Cardiac muscle cell (in vitro differentiated cells and primary cell): ENCODE measurements at regions not wholly inside any gene's neighbourhood (a gene's known extent, or its start where the extent isn't known, plus 50 kb on each side); places are given as distances from the start of the nearest gene placed in this dataset.

Source experiments
- DNase-seq, 2 donors: peaks; one replicate each; pipeline versions ENCODE4 v3.0.0 to v3.0.0-alpha.2; 2010 to 2017; ENCODE audit warnings: low read depth in 1 of 2, low spot score in 1 of 2
- H3K27ac ChIP-seq: fragments of 200-600 bp; sonication (generic); 2 replicates; pipeline ENCODE4 v1.5.1; 2016
- H3K27me3 ChIP-seq: fragments of 200-600 bp; sonication (generic); 2 replicates; pipeline ENCODE4 v1.6.0; 2016; ENCODE audit warnings: control low read depth
- H3K36me3 ChIP-seq: fragments of 200-600 bp; sonication (generic); 2 replicates; pipeline ENCODE4 v1.5.1; 2016; ENCODE audit warnings: control low read depth
- H3K4me1 ChIP-seq: fragments of 200-600 bp; sonication (generic); 2 replicates; pipeline ENCODE4 v1.8.1; 2017; ENCODE audit warnings: low read depth, mild to moderate bottlenecking, mixed run types
- H3K4me3 ChIP-seq: fragments of 200-600 bp; sonication (generic); 2 replicates; pipeline ENCODE4 v1.5.1; 2016; ENCODE audit warnings: mild to moderate bottlenecking
- H3K9me3 ChIP-seq: fragments of 200-600 bp; sonication (generic); 2 replicates; pipeline ENCODE4 v1.5.1; 2017; ENCODE audit warnings: low read depth, mild to moderate bottlenecking, control low read depth
- CTCF ChIP-seq: IDR thresholded peaks from 2 replicates; pipeline ENCODE4 v1.5.1; 2012; ENCODE audit warnings: low read depth, mild to moderate bottlenecking, low read length

- TF ChIP-seq CTCF, result no peak
- no peaks in the 10 kb centered on the region for H3K9me3 ChIP-seq
- DNase-seq, result no peak
- no peak overlapping the region for H3K4me3 ChIP-seq
- no peak overlapping the region for H3K27ac ChIP-seq
- no peaks in the 10 kb centered on the region for H3K4me1 ChIP-seq
- no peaks in the 10 kb centered on the region for H3K27me3 ChIP-seq
- no peaks in the 10 kb centered on the region for H3K36me3 ChIP-seq
Observed at GRCh38 chr5:63655043-63655442, 307.2 kb downstream of the HTR1A start.

- no peaks in the 10 kb centered on the region for H3K9me3 ChIP-seq
- no peak for TF ChIP-seq CTCF
- no peak for DNase-seq
- H3K4me1 ChIP-seq, result no peaks in the 10 kb centered on the region
- H3K27ac ChIP-seq, result no peak overlapping the region
- H3K27me3 ChIP-seq, result no peaks in the 10 kb centered on the region
- H3K36me3 ChIP-seq, result no peaks in the 10 kb centered on the region
- no peak overlapping the region for H3K4me3 ChIP-seq
Observed at GRCh38 chr5:63650581-63650980, 311.7 kb downstream of the HTR1A start.

- H3K4me1 ChIP-seq, result no peaks in the 10 kb centered on the region
Observed at GRCh38 chr5:63648376-63648775, 313.9 kb downstream of the HTR1A start.

GRCh38 chr5:63629951-63630630 lies 332.2 kb downstream of the HTR1A start:
- DNase-seq, result no peak
- Histone ChIP-seq H3K4me1 (no peaks in the 10 kb centered on the region), H3K27ac (no peak overlapping the region), H3K4me3 (no peak overlapping the region), H3K27me3 (no peaks in the 10 kb centered on the region), H3K9me3 (no peaks in the 10 kb centered on the region), H3K36me3 (no peaks in the 10 kb centered on the region)
- no peak for TF ChIP-seq CTCF

More at GRCh38 chr5:63648376-63648775, 313.9 kb downstream of the HTR1A start:
- no peaks in the 10 kb centered on the region for H3K9me3 ChIP-seq
- DNase-seq, result no peak
- H3K36me3 ChIP-seq, result no peaks in the 10 kb centered on the region
- H3K4me3 ChIP-seq, result no peak overlapping the region
- H3K27me3 ChIP-seq, result no peaks in the 10 kb centered on the region
- H3K27ac ChIP-seq, result no peak overlapping the region
- no peak for TF ChIP-seq CTCF

GRCh38 chr5:63613442-63613841 lies 348.8 kb downstream of the HTR1A start:
- H3K4me1 ChIP-seq, result no peaks in the 10 kb centered on the region
- TF ChIP-seq CTCF, result no peak
- H3K27me3 ChIP-seq, result no peaks in the 10 kb centered on the region
- H3K36me3 ChIP-seq, result no peaks in the 10 kb centered on the region
- no peak for DNase-seq
- H3K9me3 ChIP-seq, result no peaks in the 10 kb centered on the region
- no peak overlapping the region for H3K27ac ChIP-seq
- no peak overlapping the region for H3K4me3 ChIP-seq
